CD4-positive, alpha-beta T cell treated with Interleukin-4 for 4 hours (primary cell): ENCODE measurements at regions not wholly inside any gene's neighbourhood (a gene's known extent, or its start where the extent isn't known, plus 50 kb on each side); places are given as distances from the start of the nearest gene placed in this dataset.
"Not testable (repeated sequence)": the region's sequence is repeated elsewhere in the genome, so short reads cannot be mapped to it uniquely, and the experiment has no call there.

Source experiments
- DNase-seq: peaks from one replicate; pipeline ENCODE4 v3.0.0-alpha.2; 2020

- no peak for DNase-seq
Measured at GRCh38 chr1:157319567-157319966, 181.4 kb upstream of the ETV3 start.

- not testable (repeated sequence) for DNase-seq
Measured at GRCh38 chr1:157317229-157317628, 179.0 kb upstream of the ETV3 start.

- no peak for DNase-seq
Measured at GRCh38 chr1:157315544-157315943, 177.3 kb upstream of the ETV3 start.

- no peak for DNase-seq
Measured at GRCh38 chr1:157314408-157314807, 176.2 kb upstream of the ETV3 start.

- no peak for DNase-seq
Measured at GRCh38 chr1:157313240-157313807, 175.1 kb upstream of the ETV3 start.

- DNase-seq, result no peak
Measured at GRCh38 chr1:157312082-157312812, 174.1 kb upstream of the ETV3 start.

- no peak for DNase-seq
Measured at GRCh38 chr1:157311730-157312081, 173.5 kb upstream of the ETV3 start.

GRCh38 chr1:157310805-157311729 is 172.9 kb upstream of the ETV3 start:
- DNase-seq, result not testable (repeated sequence)

- no peak for DNase-seq
Measured at GRCh38 chr1:157310401-157310800, 172.2 kb upstream of the ETV3 start.

- DNase-seq, result no peak
Measured at GRCh38 chr1:157307491-157307890, 169.3 kb upstream of the ETV3 start.

GRCh38 chr1:157306896-157307295 is 168.7 kb upstream of the ETV3 start:
- DNase-seq, result no peak

GRCh38 chr1:157304271-157304670 is 166.1 kb upstream of the ETV3 start:
- no peak for DNase-seq

- no peak for DNase-seq
Measured at GRCh38 chr1:157302724-157303123, 164.5 kb upstream of the ETV3 start.

GRCh38 chr1:157302199-157302497 is 164.0 kb upstream of the ETV3 start:
- DNase-seq, result no peak

- no peak for DNase-seq
Measured at GRCh38 chr1:157301477-157302198, 163.4 kb upstream of the ETV3 start.

GRCh38 chr1:157294387-157295145 is 156.4 kb upstream of the ETV3 start:
- not testable (repeated sequence) for DNase-seq

GRCh38 chr1:157292809-157293564 is 154.8 kb upstream of the ETV3 start:
- DNase-seq, result no peak

- no peak for DNase-seq
Measured at GRCh38 chr1:157292302-157292701, 154.1 kb upstream of the ETV3 start.

GRCh38 chr1:157291083-157291482 is 152.9 kb upstream of the ETV3 start:
- no peak for DNase-seq

GRCh38 chr1:157289424-157290105 is 151.4 kb upstream of the ETV3 start:
- no peak for DNase-seq

GRCh38 chr1:157288996-157289395 is 150.8 kb upstream of the ETV3 start:
- DNase-seq, result no peak
